Upper lobe of right lung (tissue), 1 donor: ENCODE measurements at regions not wholly inside any gene's neighbourhood (a gene's known extent, or its start where the extent isn't known, plus 50 kb on each side); places are given as distances from the start of the nearest gene placed in this dataset.

Source experiments
- ATAC-seq: fragments of 200-7000 bp; cut with Tn5 transposase; one replicate; pipeline ENCODE4 v1.9.1; 2020; ENCODE audit warnings: mild to moderate bottlenecking, moderate library complexity
- DNase-seq: peaks from one replicate; pipeline ENCODE4 v3.0.0-alpha.2; 2020
- H3K27ac ChIP-seq: fragments of 200-600 bp; one replicate; pipeline ENCODE4 v1.8.0; 2022
- H3K27me3 ChIP-seq: fragments of 200-600 bp; one replicate; pipeline ENCODE4 v1.8.0; 2022; ENCODE audit warnings: mild to moderate bottlenecking
- H3K36me3 ChIP-seq: fragments of 200-600 bp; one replicate; pipeline ENCODE4 v1.8.0; 2022
- H3K4me1 ChIP-seq: fragments of 200-600 bp; one replicate; pipeline ENCODE4 v1.8.0; 2022
- H3K4me3 ChIP-seq: fragments of 200-600 bp; one replicate; pipeline ENCODE4 v1.8.0; 2022; ENCODE audit warnings: mild to moderate bottlenecking
- H3K9me3 ChIP-seq: fragments of 200-600 bp; one replicate; pipeline ENCODE4 v1.8.0; 2022
- CTCF ChIP-seq: fragments of 200-600 bp; IDR thresholded peaks from one replicate; pipeline ENCODE4 v1.8.0; 2022; ENCODE audit warnings: antibody characterized with exemption
- intact Hi-C: fragments of 100-400 bp; cut with DNase I; formaldehyde crosslinking; loops from one replicate; pipeline ENCODE4 v1.11.0; 2022
- donor health status: DM: no; HTN: yes; CAD: no; lungs with severe emphysema.

DNA sequence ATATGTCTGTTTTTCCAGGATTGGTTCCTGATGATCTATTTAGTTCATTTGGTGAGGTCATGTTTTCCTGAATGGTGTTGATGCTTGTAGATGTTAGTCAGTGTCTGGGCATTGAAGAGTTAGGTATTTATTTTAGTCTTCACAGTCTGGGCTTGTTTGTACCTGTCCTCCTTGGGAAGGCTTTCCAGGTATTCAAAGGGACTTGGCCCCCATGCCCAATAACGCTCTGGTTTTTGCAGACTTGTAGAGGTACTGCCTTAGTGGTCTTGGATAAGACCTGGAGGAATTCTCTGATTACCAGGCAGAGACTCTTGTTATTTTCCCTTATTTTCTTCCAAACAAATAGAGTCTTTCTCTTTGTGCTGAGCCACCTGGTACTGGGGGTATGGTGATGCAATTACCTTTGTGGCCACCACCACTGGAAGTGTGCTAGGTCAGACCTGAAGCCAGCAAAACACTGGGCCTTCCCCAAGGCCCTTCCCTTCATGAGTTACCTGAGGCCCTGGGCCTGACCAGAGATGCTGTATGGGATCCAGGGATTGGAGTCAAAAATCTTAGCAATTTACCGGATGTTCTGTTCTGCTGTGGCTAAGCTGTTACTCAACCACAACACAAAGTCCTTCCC is 63.3 kb upstream of the RXFP1 start:
- H3K27ac ChIP-seq = no peak overlapping the region
- intact Hi-C loops = no loop called here
- no peaks in the 10 kb centered on the region for H3K27me3 ChIP-seq
- H3K4me1 ChIP-seq = no peaks in the 10 kb centered on the region
- ATAC-seq (no peak), DNase-seq (no peak)
- H3K36me3 ChIP-seq = no peaks in the 10 kb centered on the region
- no peak overlapping the region for H3K4me3 ChIP-seq
- no peaks in the 10 kb centered on the region for H3K9me3 ChIP-seq
- no peak for TF ChIP-seq CTCF

GRCh38 chr4:158459085-158459820 is 62.4 kb upstream of the RXFP1 start:
- TF ChIP-seq CTCF = no peak
- no peak overlapping the region for H3K27ac ChIP-seq
- no peaks in the 10 kb centered on the region for H3K36me3 ChIP-seq
- DNase-seq = no peak
- H3K27me3 ChIP-seq = no peaks in the 10 kb centered on the region
- H3K4me3 ChIP-seq = no peak overlapping the region
- intact Hi-C loops = no loop called here
- H3K9me3 ChIP-seq = no peaks in the 10 kb centered on the region
- no peaks in the 10 kb centered on the region for H3K4me1 ChIP-seq
- no peak for ATAC-seq

- no peak overlapping the region for H3K4me3 ChIP-seq
- H3K27me3 ChIP-seq = no peaks in the 10 kb centered on the region
- no peak overlapping the region for H3K27ac ChIP-seq
- intact Hi-C loops = no loop called here
- DNase-seq = no peak
- no peaks in the 10 kb centered on the region for H3K4me1 ChIP-seq
- no peak for ATAC-seq
- no peaks in the 10 kb centered on the region for H3K9me3 ChIP-seq
- TF ChIP-seq CTCF = no peak
- H3K36me3 ChIP-seq = no peaks in the 10 kb centered on the region
These were observed 60.3 kb upstream of the RXFP1 start for GRCh38 chr4:158461336-158461735.

GRCh38 chr4:158462611-158463010 is 59.1 kb upstream of the RXFP1 start:
- Histone ChIP-seq H3K27ac (no peak overlapping the region), H3K4me1 (no peaks in the 10 kb centered on the region), H3K36me3 (no peaks in the 10 kb centered on the region), H3K9me3 (no peaks in the 10 kb centered on the region), H3K4me3 (no peak overlapping the region), H3K27me3 (no peaks in the 10 kb centered on the region)
- no peak for DNase-seq
- no peak for TF ChIP-seq CTCF
- no peak for ATAC-seq
- intact Hi-C loops = no loop called here
